Body of pancreas (tissue), 4 donors: ENCODE measurements at regions not wholly inside any gene's neighbourhood (a gene's known extent, or its start where the extent isn't known, plus 50 kb on each side); places are given as distances from the start of the nearest gene placed in this dataset.
"Not testable (repeated sequence)": the region's sequence is repeated elsewhere in the genome, so short reads cannot be mapped to it uniquely, and the experiment has no call there.

ENCODE experiments used
- ATAC-seq: fragments of 150-250 bp; one replicate; pipeline ENCODE4 v1.9.1; 2016
- DNase-seq, 4 donors: peaks; one replicate each; pipeline ENCODE4 v3.0.0-alpha.2; 2019
- H3K27ac ChIP-seq, 4 donors: fragments of 200-600 bp; sonication (generic); 1 replicate in 3 of 4; 2 replicates in 1 of 4; pipeline versions ENCODE4 v1.5.1 to v1.6.1; 2016 to 2019; ENCODE audit warnings: mild to moderate bottlenecking in 1 of 4, mixed read lengths in 1 of 4, moderate library complexity in 1 of 4
- H3K27me3 ChIP-seq, 2 donors: fragments of 200-600 bp; sonication (generic); one replicate each; pipeline ENCODE4 v1.6.0; 2016; ENCODE audit warnings: mild to moderate bottlenecking in 1 of 2
- H3K36me3 ChIP-seq, 2 donors: fragments of 200-600 bp; sonication (generic); replicated peaks in 1 of 2; 2 replicates each; pipeline ENCODE4 v1.5.1; 2016; ENCODE audit warnings: low read depth in 2 of 2; ENCODE audit not compliant: insufficient read depth in 1 of 2
- H3K4me1 ChIP-seq: fragments of 200-600 bp; sonication (generic); one replicate; pipeline ENCODE4 v1.6.0; 2016
- H3K4me3 ChIP-seq, 2 donors: fragments of 200-600 bp; sonication (generic); 1 replicate in 1 of 2; 2 replicates in 1 of 2; pipeline ENCODE4 v1.5.1; 2016 to 2019
- H3K9me3 ChIP-seq, 3 donors: fragments of 200-600 bp; sonication (generic); 1 replicate in 2 of 3; 2 replicates in 1 of 3; pipeline ENCODE4 v1.5.1; 2016
- CTCF ChIP-seq, 7 experiments: fragments of 450-650 bp in 4 of 7; fragments of 200-600 bp in 3 of 7; sonication (generic) in 3 of 7; IDR thresholded peaks; one replicate each; pipeline ENCODE4 v1.5.1; 2016 to 2019; ENCODE audit warnings: antibody characterized with exemption in 7 of 7
- POLR2A ChIP-seq, 3 donors: fragments of 450-650 bp; IDR thresholded peaks; one replicate each; pipeline ENCODE4 v1.6.1; 2016; ENCODE audit warnings: antibody characterized with exemption in 3 of 3, mild to moderate bottlenecking in 2 of 3
- WGBS, 2 donors: methylation state at CpG; one replicate each; pipeline ENCODE4 v1.1.5; 2017; 5-methylcytosine and 5-hydroxymethylcytosine counted together
- intact Hi-C: fragments of 100-400 bp; cut with DNase I; formaldehyde crosslinking; loops from one replicate; pipeline ENCODE4 v1.15.1; 2023

- 48 to 61% methylated on average over 2 of the region's 3 CpGs for WGBS, 2 donors
- DNase-seq (no peak), ATAC-seq (no peak)
- Histone ChIP-seq H3K4me1 (no peaks in the 10 kb centered on the region), H3K4me3 (no peak overlapping the region), H3K36me3 (no peaks in the 10 kb centered on the region), H3K9me3 (no peaks in the 10 kb centered on the region), H3K27me3 (no peaks in the 10 kb centered on the region), H3K27ac (no peak overlapping the region)
- intact Hi-C loops, result no loop called here
- TF ChIP-seq CTCF (IDR thresholded peaks at IDR 0.05) (no peak), POLR2A (IDR thresholded peaks at IDR 0.05) (no peak)
Measured at GRCh38 chrX:122220644-122221373, 963.3 kb upstream of the GRIA3 start.

GRCh38 chrX:122221810-122222209 is 962.3 kb upstream of the GRIA3 start:
- DNase-seq, ATAC-seq, H3K27ac ChIP-seq, H3K4me3 ChIP-seq, H3K4me1 ChIP-seq, intact Hi-C loops, H3K9me3 ChIP-seq, H3K36me3 ChIP-seq, H3K27me3 ChIP-seq: not testable (repeated sequence)
- WGBS, 2 donors, result 11 to 30% methylated on average over 4 of the region's 4 CpGs

- H3K27me3 ChIP-seq, H3K27ac ChIP-seq, DNase-seq, H3K9me3 ChIP-seq, H3K4me3 ChIP-seq, H3K4me1 ChIP-seq, ATAC-seq, intact Hi-C loops, H3K36me3 ChIP-seq: not testable (repeated sequence)
- WGBS, 2 donors, result 22 to 69% methylated on average over 6 of the region's 9 CpGs
Measured at GRCh38 chrX:122224137-122224536, 959.9 kb upstream of the GRIA3 start.

- TF ChIP-seq POLR2A (IDR thresholded peaks at IDR 0.05) (no peak), CTCF (IDR thresholded peaks at IDR 0.05) (no peak)
- DNase-seq (no peak), ATAC-seq (no peak)
- Histone ChIP-seq H3K36me3 (no peaks in the 10 kb centered on the region), H3K27ac (no peak overlapping the region), H3K27me3 (no peaks in the 10 kb centered on the region), H3K4me3 (no peak overlapping the region), H3K9me3 (no peaks in the 10 kb centered on the region), H3K4me1 (no peaks in the 10 kb centered on the region)
- intact Hi-C loops, result no loop called here
Measured at GRCh38 chrX:122238801-122239200, 945.3 kb upstream of the GRIA3 start.

GRCh38 chrX:122241959-122242358 is 942.1 kb upstream of the GRIA3 start:
- H3K27me3 ChIP-seq, result no peaks in the 10 kb centered on the region
- DNase-seq (no peak), ATAC-seq (no peak)
- TF ChIP-seq CTCF (IDR thresholded peaks at IDR 0.05) (no peak), POLR2A (IDR thresholded peaks at IDR 0.05) (no peak)
- H3K4me3 ChIP-seq, result no peak overlapping the region
- H3K36me3 ChIP-seq, result no peaks in the 10 kb centered on the region
- 77% methylated on average over 7 of the region's 7 CpGs for WGBS, 2 donors
- no peaks in the 10 kb centered on the region for H3K9me3 ChIP-seq
- intact Hi-C loops, result no loop called here
- H3K27ac ChIP-seq, result no peak overlapping the region
- H3K4me1 ChIP-seq, result no peaks in the 10 kb centered on the region

- Histone ChIP-seq H3K36me3 (no peaks in the 10 kb centered on the region), H3K4me1 (no peaks in the 10 kb centered on the region), H3K27ac (no peak overlapping the region), H3K27me3 (no peaks in the 10 kb centered on the region), H3K4me3 (no peak overlapping the region), H3K9me3 (no peaks in the 10 kb centered on the region)
- DNase-seq, result no peak
- 34 to 43% methylated on average over 2 of the region's 2 CpGs for WGBS, 2 donors
- intact Hi-C loops, result no loop called here
- TF ChIP-seq POLR2A (IDR thresholded peaks at IDR 0.05) (no peak), CTCF (IDR thresholded peaks at IDR 0.05) (no peak)
- ATAC-seq, result no peak
Measured at GRCh38 chrX:122244080-122244479, 940.0 kb upstream of the GRIA3 start.
